Upper lobe of left lung (tissue), 6 donors: ENCODE measurements at regions not wholly inside any gene's neighbourhood (a gene's known extent, or its start where the extent isn't known, plus 50 kb on each side); places are given as distances from the start of the nearest gene placed in this dataset.

Experiments
- ATAC-seq, 2 donors: fragments of 200-7000 bp; cut with Tn5 transposase; one replicate each; pipeline ENCODE4 v1.9.1; 2022; ENCODE audit warnings: mild to moderate bottlenecking in 2 of 2, moderate library complexity in 2 of 2; ENCODE audit not compliant: low FRiP score in 2 of 2
- DNase-seq, 2 donors: peaks; one replicate each; pipeline ENCODE4 v3.0.0-alpha.2; 2019 to 2020
- H3K27ac ChIP-seq, 4 donors: fragments of 200-600 bp; sonication (generic); one replicate each; pipeline ENCODE4 v1.5.1; 2016 to 2019
- H3K27me3 ChIP-seq, 4 donors: fragments of 200-600 bp; sonication (generic); one replicate each; pipeline ENCODE4 v1.5.1; 2017 to 2019
- H3K36me3 ChIP-seq, 4 donors: fragments of 200-600 bp; sonication (generic); one replicate each; pipeline ENCODE4 v1.5.1; 2016 to 2019
- H3K4me1 ChIP-seq, 4 donors: fragments of 200-600 bp; sonication (generic); one replicate each; pipeline ENCODE4 v1.5.1; 2018 to 2019
- H3K4me3 ChIP-seq, 4 donors: fragments of 200-600 bp; sonication (generic); one replicate each; pipeline ENCODE4 v1.5.1; 2017 to 2019; ENCODE audit warnings: mild to moderate bottlenecking in 2 of 4, moderate library complexity in 1 of 4
- H3K9me3 ChIP-seq, 4 donors: fragments of 200-600 bp; sonication (generic); one replicate each; pipeline ENCODE4 v1.5.1; 2018 to 2019
- EP300 ChIP-seq, 4 donors: sonication (generic); formaldehyde crosslinking; IDR thresholded peaks; one replicate each; pipeline ENCODE4 v1.5.1; 2017; ENCODE audit warnings: antibody characterized with exemption in 4 of 4, control low read depth in 2 of 4
- POLR2A ChIP-seq, 4 donors: fragments of 450-650 bp; IDR thresholded peaks; one replicate each; pipeline ENCODE4 v1.5.1; 2016 to 2017; ENCODE audit warnings: antibody characterized with exemption in 4 of 4, mild to moderate bottlenecking in 2 of 4
- POLR2AphosphoS5 ChIP-seq, 2 donors: sonication (generic); formaldehyde crosslinking; IDR thresholded peaks; one replicate each; pipeline ENCODE4 v1.5.1; 2017; ENCODE audit warnings: antibody characterized with exemption in 2 of 2
- WGBS, 2 donors: methylation state at CpG; one replicate each; pipeline ENCODE4 v1.1.5; 2017 to 2018; 5-methylcytosine and 5-hydroxymethylcytosine counted together
- TF ChIP-seq, protein P1 (sequence below), 6 experiments: fragments of 450-650 bp in 4 of 6; fragments of 200-600 bp in 2 of 6; sonication (generic) in 2 of 6; IDR thresholded peaks; one replicate each; pipeline ENCODE4 v1.5.1; 2016 to 2019; ENCODE audit warnings: antibody characterized with exemption in 6 of 6
- donor health status: DM: no; HTN: no; CAD: no; lungs with moderate emphysema.
- donor health status: DM: no; HTN: yes; CAD: no; lungs with severe emphysema.

DNA sequence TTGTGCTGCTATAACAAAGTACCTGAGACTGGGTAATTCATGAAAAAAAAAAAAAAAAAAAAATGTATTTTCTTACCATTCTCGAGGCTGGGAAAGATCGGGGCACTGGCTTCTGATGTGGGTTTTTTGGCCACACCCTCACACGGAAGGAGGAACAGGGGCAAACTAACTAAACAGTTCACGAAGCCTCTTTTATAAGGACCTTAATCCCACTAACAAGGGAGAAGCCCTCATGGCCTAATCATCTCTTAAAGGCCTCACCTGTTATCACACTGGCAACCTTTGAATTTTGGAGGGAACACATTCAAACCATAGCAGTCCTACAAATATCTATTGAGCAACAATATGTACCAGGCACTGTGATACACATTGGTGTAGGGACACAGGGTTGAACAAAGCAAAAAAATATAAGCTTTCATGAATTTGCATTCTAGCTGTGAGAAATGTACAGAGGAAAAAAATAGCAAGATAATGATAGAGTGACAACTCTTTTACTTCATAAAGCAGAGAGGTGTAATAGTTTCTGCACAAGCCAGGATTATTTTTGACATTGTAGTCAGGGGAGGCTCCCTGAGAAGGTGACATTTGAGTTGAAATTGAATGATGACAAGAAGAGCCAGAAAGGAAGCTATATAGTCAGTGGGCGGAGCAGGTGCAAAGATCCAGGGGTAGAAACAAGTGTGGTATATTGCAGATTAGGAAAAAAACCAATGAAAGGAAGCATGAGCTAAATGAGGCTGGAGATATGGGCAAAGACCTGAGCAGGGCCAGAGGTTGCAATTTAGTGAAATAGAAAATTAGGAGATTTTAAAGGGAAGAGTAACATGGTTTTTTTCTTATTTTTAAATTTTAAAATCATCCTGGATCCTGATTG, 68.1 kb upstream of the GRAMD2B start:
- WGBS, 2 donors, result 70 to 78% methylated on average over 5 of the region's 5 CpGs
- Histone ChIP-seq H3K27ac (no peak overlapping the region), H3K27me3 (no peaks in the 10 kb centered on the region), H3K4me1 (peaks cover 6 to 23% (median 11%) of the 10 kb centered on the region in 4 donors), H3K9me3 (no peaks in the 10 kb centered on the region), H3K36me3 (no peaks in the 10 kb centered on the region), H3K4me3 (no peak overlapping the region)
- no peak for ATAC-seq
- DNase-seq, result no peak
- TF ChIP-seq POLR2AphosphoS5 (IDR thresholded peaks at IDR 0.05) (no peak), POLR2A (IDR thresholded peaks at IDR 0.05) (no peak), EP300 (IDR thresholded peaks at IDR 0.05) (no peak)
- TF ChIP-seq, protein P1, sequence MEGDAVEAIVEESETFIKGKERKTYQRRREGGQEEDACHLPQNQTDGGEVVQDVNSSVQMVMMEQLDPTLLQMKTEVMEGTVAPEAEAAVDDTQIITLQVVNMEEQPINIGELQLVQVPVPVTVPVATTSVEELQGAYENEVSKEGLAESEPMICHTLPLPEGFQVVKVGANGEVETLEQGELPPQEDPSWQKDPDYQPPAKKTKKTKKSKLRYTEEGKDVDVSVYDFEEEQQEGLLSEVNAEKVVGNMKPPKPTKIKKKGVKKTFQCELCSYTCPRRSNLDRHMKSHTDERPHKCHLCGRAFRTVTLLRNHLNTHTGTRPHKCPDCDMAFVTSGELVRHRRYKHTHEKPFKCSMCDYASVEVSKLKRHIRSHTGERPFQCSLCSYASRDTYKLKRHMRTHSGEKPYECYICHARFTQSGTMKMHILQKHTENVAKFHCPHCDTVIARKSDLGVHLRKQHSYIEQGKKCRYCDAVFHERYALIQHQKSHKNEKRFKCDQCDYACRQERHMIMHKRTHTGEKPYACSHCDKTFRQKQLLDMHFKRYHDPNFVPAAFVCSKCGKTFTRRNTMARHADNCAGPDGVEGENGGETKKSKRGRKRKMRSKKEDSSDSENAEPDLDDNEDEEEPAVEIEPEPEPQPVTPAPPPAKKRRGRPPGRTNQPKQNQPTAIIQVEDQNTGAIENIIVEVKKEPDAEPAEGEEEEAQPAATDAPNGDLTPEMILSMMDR (IDR thresholded peaks at IDR 0.05), result no peak

DNA sequence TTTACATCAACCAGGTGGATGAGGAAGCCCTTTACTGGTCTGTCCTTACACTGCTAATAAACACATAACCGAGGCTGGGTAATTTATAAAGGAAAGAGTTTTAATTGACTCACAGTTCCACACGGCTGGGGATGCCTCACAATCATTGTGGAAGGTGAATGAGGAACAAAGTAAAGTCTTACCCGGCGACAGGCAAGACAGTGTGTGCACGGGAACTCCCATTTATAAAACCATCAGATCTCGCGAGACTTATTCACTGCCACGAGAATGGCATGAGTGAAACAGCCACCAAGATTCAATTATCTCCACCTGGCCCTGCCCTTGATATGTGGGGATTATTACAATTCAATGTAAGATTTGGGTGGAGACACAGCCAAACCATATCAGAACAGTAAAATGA, 67.3 kb upstream of the GRAMD2B start:
- H3K4me3 ChIP-seq, result no peak overlapping the region
- DNase-seq (no peak), ATAC-seq (no peak)
- H3K4me1 ChIP-seq, result peaks cover 6 to 23% (median 11%) of the 10 kb centered on the region in 4 donors
- H3K36me3 ChIP-seq, result no peaks in the 10 kb centered on the region
- no peak overlapping the region for H3K27ac ChIP-seq
- 77 to 88% methylated on average over 8 of the region's 8 CpGs for WGBS, 2 donors
- no peaks in the 10 kb centered on the region for H3K9me3 ChIP-seq
- no peaks in the 10 kb centered on the region for H3K27me3 ChIP-seq
- TF ChIP-seq POLR2AphosphoS5 (IDR thresholded peaks at IDR 0.05), result no peak
- no peak for TF ChIP-seq EP300 (IDR thresholded peaks at IDR 0.05)
- TF ChIP-seq POLR2A (IDR thresholded peaks at IDR 0.05), result no peak
- TF ChIP-seq, protein P1 (IDR thresholded peaks at IDR 0.05), result no peak

DNA sequence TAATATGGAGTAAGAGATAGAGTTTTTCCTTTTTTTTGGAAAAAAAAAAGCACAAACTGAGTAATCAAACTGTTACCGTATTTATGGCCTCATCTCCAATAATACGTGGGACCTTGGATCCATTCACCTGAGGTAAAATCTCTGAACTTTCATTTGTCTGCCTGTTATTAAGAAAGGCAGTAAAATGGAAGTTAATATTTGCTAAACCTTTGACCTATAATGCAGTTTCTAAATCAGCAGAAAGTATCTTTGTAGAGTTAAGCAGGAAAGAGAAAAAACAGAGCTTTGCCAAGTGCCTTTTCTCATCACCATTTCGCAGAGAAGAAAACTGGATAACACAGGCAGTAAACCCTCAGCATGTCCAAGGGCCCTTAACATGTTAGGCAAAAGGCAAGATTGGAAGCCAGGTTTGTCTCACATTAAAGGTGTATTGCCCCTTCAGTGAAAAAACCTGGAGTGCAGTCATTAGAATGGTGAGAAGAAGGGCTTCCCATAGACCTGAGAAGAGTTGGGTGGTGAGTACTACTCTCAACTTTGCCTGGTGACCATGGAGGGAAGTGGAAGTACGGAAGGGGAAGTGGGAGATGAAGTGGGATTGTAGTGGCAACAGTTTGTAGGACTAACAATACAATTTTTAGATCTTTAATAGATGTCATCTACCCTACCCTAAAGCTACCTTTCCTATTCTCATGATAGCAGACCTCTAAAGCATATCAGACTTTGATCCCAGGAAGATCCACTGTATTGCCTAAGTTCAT, 65.4 kb upstream of the GRAMD2B start:
- peak in 1 of 2 donors; percentile 31 for ATAC-seq

DNA sequence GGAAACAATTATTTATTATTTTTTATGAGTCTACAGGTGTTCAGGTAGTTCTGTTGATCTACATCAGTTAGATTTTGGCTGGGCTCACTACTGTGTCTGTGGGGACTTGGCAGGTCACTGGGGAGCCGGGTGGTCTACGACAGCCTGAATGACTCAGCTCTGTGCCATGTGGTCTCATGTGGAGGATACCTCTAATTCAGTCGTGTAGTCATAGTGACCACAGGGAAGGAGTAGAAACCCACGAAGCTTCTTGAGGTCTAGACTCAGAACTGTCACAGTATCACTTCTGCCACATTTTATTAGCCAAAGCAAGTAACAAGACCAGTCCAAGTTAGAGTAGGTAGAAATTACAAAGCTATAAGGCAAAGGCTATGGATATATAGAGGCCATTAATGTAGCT, 64.7 kb upstream of the GRAMD2B start:
- 66 to 80% methylated on average over 4 of the region's 4 CpGs for WGBS, 2 donors
- Histone ChIP-seq H3K4me1 (peaks cover 6 to 12% (median 10%) of the 10 kb centered on the region in 4 donors), H3K4me3 (no peak overlapping the region), H3K9me3 (no peaks in the 10 kb centered on the region), H3K36me3 (no peaks in the 10 kb centered on the region), H3K27ac (no peak overlapping the region), H3K27me3 (no peaks in the 10 kb centered on the region)
- DNase-seq (no peak), ATAC-seq (no peak)
- no peak for TF ChIP-seq POLR2AphosphoS5 (IDR thresholded peaks at IDR 0.05)
- TF ChIP-seq POLR2A (IDR thresholded peaks at IDR 0.05), result no peak
- TF ChIP-seq EP300 (IDR thresholded peaks at IDR 0.05), result no peak
- TF ChIP-seq, protein P1 (IDR thresholded peaks at IDR 0.05), result no peak

More for the DNA sequence above, 65.4 kb upstream of the GRAMD2B start:
- Histone ChIP-seq H3K4me1 (peaks cover 6 to 19% (median 11%) of the 10 kb centered on the region in 4 donors), H3K27ac (no peak overlapping the region), H3K27me3 (no peaks in the 10 kb centered on the region), H3K36me3 (no peaks in the 10 kb centered on the region), H3K4me3 (no peak overlapping the region), H3K9me3 (no peaks in the 10 kb centered on the region)
- DNase-seq, result no peak
- 61 to 77% methylated on average over 4 of the region's 4 CpGs for WGBS, 2 donors
- TF ChIP-seq, protein P1 (IDR thresholded peaks at IDR 0.05), result no peak
- TF ChIP-seq POLR2A (IDR thresholded peaks at IDR 0.05) (no peak), EP300 (IDR thresholded peaks at IDR 0.05) (no peak), POLR2AphosphoS5 (IDR thresholded peaks at IDR 0.05) (no peak)
